ENCODE measurements at regions not wholly inside any gene's neighbourhood (a gene's known extent, or its start where the extent isn't known, plus 50 kb on each side); places are given as distances from the start of the nearest gene placed in this dataset.

DNA sequence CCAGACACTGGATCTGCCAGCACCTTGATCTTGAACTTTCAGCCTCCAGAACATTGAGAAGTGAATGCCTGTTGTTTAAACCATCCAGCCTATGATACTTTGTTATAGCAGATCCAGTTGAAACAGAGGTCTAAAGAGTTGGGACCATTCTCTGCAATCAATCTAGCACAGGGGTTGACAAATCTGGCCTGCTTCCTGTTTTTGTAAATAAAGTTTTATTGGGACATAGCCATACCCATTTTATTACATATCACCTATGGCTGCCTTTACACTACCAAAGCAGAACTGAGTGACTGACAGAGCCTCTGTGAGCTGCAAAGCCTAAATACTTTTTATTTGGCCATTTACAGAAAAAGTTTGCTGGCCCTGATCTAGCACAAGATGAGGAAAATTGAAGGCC, 62.0 kb downstream of the BARX1 start:
- no peak for DNase-seq (ENCODE audit: low read depth in 2 of 2)

DNA sequence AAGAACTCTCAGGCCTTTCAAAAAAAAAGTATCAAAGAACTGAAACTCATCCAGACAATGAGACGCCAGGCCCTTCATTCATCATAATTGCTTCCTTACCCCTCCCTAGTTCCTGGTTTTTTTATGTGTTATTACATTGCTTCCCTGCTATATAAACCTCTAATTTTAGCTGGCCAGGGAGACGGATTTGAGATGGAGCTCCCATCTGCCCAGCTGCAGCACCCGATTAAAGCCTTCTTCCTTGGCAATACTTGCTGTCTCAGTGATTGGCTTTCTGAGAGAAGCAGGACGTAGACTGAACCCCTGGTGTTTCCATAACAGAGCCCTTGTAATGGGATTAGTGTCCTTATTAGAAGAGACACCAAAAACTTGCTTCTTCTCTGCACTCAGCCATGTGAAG, 62.4 kb downstream of the BARX1 start:
- DNase-seq (ENCODE audit: low read depth in 2 of 2) = no peak
- TF ChIP-seq, protein P1, sequence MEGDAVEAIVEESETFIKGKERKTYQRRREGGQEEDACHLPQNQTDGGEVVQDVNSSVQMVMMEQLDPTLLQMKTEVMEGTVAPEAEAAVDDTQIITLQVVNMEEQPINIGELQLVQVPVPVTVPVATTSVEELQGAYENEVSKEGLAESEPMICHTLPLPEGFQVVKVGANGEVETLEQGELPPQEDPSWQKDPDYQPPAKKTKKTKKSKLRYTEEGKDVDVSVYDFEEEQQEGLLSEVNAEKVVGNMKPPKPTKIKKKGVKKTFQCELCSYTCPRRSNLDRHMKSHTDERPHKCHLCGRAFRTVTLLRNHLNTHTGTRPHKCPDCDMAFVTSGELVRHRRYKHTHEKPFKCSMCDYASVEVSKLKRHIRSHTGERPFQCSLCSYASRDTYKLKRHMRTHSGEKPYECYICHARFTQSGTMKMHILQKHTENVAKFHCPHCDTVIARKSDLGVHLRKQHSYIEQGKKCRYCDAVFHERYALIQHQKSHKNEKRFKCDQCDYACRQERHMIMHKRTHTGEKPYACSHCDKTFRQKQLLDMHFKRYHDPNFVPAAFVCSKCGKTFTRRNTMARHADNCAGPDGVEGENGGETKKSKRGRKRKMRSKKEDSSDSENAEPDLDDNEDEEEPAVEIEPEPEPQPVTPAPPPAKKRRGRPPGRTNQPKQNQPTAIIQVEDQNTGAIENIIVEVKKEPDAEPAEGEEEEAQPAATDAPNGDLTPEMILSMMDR (IDR thresholded peaks at IDR 0.05; ENCODE audit: low read depth, low read length) = no peak

More for the DNA sequence above, 62.0 kb downstream of the BARX1 start:
- TF ChIP-seq, protein P1 (IDR thresholded peaks at IDR 0.05; ENCODE audit: low read depth, low read length) = no peak
- H3K4me3 ChIP-seq (replicated peaks in 1 of 2; ENCODE audit: low read depth in 2 of 2, low read length in 2 of 2) = no peak overlapping the region

DNA sequence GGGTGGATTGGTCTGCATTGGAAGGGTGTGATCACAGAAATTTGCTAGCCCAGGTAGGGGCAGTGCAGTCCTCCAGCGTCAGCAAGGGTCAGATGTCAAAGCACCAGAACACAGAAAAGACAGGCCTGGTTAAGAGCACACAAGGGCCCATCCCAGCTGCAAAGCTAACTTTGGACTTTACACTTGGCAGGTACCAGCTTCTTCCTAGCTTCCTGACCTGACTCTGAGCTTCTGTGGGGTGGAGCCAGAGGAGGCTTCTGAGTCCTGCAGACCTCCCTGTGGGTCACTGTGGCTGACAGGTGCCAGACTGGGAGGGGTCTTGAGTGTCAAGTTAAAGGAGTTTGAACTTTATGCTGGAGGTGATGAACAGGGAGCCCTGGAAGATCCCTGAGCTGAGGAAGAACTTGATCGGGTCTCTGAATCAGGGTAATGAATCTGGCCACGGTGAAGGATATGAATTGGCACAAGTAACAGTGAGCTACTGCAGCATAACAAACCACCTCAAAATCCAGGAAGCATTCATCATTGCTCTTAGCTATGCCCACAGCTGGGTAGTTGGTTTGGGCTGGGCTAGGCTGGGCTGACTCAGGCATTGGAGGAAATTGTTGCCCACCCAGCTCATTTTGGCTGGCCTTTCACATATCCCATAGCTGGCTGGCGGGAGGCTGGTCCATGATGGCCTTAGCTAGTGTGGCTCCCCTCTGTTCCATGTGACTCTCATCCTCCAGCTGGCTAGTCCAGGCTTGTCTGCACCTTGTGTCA, 63.4 kb downstream of the BARX1 start:
- no peak overlapping the region for H3K4me3 ChIP-seq (replicated peaks in 1 of 2; ENCODE audit: low read depth in 2 of 2, low read length in 2 of 2)
- TF ChIP-seq, protein P1 (IDR thresholded peaks at IDR 0.05; ENCODE audit: low read depth, low read length) = no peak
- no peak for DNase-seq (ENCODE audit: low read depth in 2 of 2)

More for the DNA sequence above, 62.4 kb downstream of the BARX1 start:
- no peak overlapping the region for H3K4me3 ChIP-seq (replicated peaks in 1 of 2; ENCODE audit: low read depth in 2 of 2, low read length in 2 of 2)

DNA sequence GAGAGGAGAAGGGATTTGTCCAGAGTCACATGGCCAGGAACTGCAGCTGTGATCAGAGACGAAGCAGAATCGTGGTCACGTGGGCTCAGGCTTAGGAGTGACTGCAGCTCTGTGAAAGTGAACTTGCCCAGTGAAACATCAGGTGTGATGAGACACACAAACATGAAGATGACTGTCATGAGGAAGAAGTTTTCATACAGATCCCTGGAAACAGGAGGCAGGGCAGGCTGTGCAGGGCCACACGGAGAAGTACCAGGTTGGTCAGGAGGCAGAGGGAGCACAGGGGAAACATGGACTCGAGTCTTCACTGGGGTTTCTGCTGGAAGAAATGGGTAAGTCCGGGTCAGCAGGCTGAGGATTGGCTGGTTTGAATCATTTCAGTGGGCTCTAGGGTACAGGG, 64.1 kb downstream of the BARX1 start:
- no peak overlapping the region for H3K4me3 ChIP-seq (replicated peaks in 1 of 2; ENCODE audit: low read depth in 2 of 2, low read length in 2 of 2)
- DNase-seq (ENCODE audit: low read depth in 2 of 2) = no peak
- TF ChIP-seq, protein P1 (IDR thresholded peaks at IDR 0.05; ENCODE audit: low read depth, low read length) = no peak

DNA sequence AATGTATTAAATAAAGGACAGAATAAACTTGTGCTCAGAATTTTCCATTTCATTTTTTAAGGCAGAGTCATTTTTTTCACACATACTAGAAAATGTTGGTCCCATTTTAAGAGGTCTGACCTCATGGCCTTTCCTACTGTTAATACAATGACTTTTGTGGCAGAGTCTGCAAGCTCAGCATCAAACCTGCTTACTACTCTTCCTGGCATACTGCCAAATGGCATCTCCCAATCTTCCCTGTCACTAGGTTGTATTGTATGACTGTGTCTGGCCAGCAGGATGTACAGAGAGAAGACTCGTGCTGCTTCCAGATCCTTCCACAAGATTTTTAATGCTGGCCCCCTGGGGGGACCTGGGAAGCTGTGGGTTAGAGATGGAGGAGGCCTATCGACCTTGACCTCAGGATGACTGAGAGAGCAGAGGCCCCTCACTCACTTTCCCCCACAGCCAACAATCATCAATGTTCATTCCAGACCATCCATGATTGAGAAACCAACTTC, 64.7 kb downstream of the BARX1 start:
- no peak for DNase-seq (ENCODE audit: low read depth in 2 of 2)
- H3K4me3 ChIP-seq (replicated peaks in 1 of 2; ENCODE audit: low read depth in 2 of 2, low read length in 2 of 2) = no peak overlapping the region
- TF ChIP-seq, protein P1 (IDR thresholded peaks at IDR 0.05; ENCODE audit: low read depth, low read length) = no peak

- DNase-seq (ENCODE audit: low read depth in 2 of 2) = no peak
- TF ChIP-seq, protein P1 (IDR thresholded peaks at IDR 0.05; ENCODE audit: low read depth, low read length) = no peak
- H3K4me3 ChIP-seq (replicated peaks in 1 of 2; ENCODE audit: low read depth in 2 of 2, low read length in 2 of 2) = no peak overlapping the region
Measured at GRCh38 chr9:93886911-93887310, 68.2 kb downstream of the BARX1 start.
